HL-60 (cell line): ENCODE measurements at regions not wholly inside any gene's neighbourhood (a gene's known extent, or its start where the extent isn't known, plus 50 kb on each side); places are given as distances from the start of the nearest gene placed in this dataset.

Experiments
- DNase-seq, 2 experiments: peaks; one replicate each; pipeline ENCODE4 v3.0.0-alpha.2; 2010 to 2020; ENCODE audit warnings: low read depth in 1 of 2, low spot score in 1 of 2
- H3K27ac ChIP-seq: fragments of 250-450 bp; sonication (Bioruptor Pico); replicated peaks from 2 replicates; pipeline ENCODE4 v1.5.1; 2020; ENCODE audit warnings: mild to moderate bottlenecking, moderate library complexity
- H3K27me3 ChIP-seq: fragments of 250-450 bp; sonication (Bioruptor Pico); 2 replicates; pipeline ENCODE4 v1.5.1; 2021; ENCODE audit warnings: mild to moderate bottlenecking, moderate library complexity; ENCODE audit not compliant: insufficient read depth, poor library complexity, severe bottlenecking
- H3K4me3 ChIP-seq: replicated peaks from 2 replicates; pipeline ENCODE4 v1.5.1; 2011; ENCODE audit warnings: mild to moderate bottlenecking, control low read depth, low read length; ENCODE audit not compliant: insufficient read depth
- GABPA ChIP-seq: IDR thresholded peaks from 2 replicates; pipeline ENCODE4 v1.6.1; 2012; ENCODE audit warnings: low read depth
- POLR2AphosphoS5 ChIP-seq: IDR thresholded peaks from 2 replicates; pipeline ENCODE4 v1.6.1; 2012; ENCODE audit warnings: low read depth
- SPI1 ChIP-seq: IDR thresholded peaks from 2 replicates; pipeline ENCODE4 v1.6.1; 2012; ENCODE audit warnings: low read depth, mild to moderate bottlenecking, borderline replicate concordance
- TF ChIP-seq, protein P1 (sequence below): IDR thresholded peaks from 2 replicates; pipeline ENCODE4 v1.6.1; 2012; ENCODE audit warnings: low read depth; ENCODE audit not compliant: insufficient replicate concordance
- TF ChIP-seq, protein P2 (sequence below): IDR thresholded peaks from one replicate; pipeline ENCODE4 v1.5.1; 2011; ENCODE audit warnings: low read length, control low read depth, inconsistent platforms; ENCODE audit not compliant: insufficient read depth

DNA sequence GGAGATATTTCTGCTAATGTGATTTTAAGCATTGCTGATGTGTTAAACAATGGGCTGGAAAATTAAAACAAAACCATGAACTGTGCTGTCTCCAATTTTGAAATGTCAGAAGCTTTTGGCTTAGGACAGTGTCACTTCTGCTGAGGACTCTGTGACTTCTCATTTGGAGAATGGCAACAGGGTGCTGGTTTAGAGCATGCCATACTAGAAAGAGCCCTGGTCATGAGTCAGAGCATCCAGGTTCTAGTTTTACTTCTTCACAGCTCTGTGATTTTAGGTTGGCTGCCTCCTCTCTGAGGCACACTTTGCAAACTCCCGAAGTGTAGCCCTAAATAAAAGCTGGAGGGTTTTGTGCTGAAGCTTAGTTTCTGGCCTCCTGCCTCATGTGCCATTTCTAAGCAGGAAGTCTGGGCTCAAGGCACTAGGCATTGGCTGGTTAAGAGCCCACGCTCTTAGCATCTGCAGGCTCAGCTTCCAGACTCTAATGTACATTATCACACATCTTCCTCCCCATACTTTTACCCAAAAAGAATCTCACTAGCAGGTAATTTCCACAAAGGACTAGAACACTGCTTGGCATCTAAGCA, 193.8 kb downstream of the CNTN3 start:
- no peak overlapping the region for H3K27ac ChIP-seq
- H3K27me3 ChIP-seq: no peaks in the 10 kb centered on the region
- TF ChIP-seq GABPA (no peak), POLR2AphosphoS5 (no peak), SPI1 (no peak)
- TF ChIP-seq, protein P1, sequence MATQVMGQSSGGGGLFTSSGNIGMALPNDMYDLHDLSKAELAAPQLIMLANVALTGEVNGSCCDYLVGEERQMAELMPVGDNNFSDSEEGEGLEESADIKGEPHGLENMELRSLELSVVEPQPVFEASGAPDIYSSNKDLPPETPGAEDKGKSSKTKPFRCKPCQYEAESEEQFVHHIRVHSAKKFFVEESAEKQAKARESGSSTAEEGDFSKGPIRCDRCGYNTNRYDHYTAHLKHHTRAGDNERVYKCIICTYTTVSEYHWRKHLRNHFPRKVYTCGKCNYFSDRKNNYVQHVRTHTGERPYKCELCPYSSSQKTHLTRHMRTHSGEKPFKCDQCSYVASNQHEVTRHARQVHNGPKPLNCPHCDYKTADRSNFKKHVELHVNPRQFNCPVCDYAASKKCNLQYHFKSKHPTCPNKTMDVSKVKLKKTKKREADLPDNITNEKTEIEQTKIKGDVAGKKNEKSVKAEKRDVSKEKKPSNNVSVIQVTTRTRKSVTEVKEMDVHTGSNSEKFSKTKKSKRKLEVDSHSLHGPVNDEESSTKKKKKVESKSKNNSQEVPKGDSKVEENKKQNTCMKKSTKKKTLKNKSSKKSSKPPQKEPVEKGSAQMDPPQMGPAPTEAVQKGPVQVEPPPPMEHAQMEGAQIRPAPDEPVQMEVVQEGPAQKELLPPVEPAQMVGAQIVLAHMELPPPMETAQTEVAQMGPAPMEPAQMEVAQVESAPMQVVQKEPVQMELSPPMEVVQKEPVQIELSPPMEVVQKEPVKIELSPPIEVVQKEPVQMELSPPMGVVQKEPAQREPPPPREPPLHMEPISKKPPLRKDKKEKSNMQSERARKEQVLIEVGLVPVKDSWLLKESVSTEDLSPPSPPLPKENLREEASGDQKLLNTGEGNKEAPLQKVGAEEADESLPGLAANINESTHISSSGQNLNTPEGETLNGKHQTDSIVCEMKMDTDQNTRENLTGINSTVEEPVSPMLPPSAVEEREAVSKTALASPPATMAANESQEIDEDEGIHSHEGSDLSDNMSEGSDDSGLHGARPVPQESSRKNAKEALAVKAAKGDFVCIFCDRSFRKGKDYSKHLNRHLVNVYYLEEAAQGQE: no peak
- TF ChIP-seq, protein P2, sequence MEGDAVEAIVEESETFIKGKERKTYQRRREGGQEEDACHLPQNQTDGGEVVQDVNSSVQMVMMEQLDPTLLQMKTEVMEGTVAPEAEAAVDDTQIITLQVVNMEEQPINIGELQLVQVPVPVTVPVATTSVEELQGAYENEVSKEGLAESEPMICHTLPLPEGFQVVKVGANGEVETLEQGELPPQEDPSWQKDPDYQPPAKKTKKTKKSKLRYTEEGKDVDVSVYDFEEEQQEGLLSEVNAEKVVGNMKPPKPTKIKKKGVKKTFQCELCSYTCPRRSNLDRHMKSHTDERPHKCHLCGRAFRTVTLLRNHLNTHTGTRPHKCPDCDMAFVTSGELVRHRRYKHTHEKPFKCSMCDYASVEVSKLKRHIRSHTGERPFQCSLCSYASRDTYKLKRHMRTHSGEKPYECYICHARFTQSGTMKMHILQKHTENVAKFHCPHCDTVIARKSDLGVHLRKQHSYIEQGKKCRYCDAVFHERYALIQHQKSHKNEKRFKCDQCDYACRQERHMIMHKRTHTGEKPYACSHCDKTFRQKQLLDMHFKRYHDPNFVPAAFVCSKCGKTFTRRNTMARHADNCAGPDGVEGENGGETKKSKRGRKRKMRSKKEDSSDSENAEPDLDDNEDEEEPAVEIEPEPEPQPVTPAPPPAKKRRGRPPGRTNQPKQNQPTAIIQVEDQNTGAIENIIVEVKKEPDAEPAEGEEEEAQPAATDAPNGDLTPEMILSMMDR: no peak
- H3K4me3 ChIP-seq: no peak overlapping the region
- DNase-seq: no peak

DNA sequence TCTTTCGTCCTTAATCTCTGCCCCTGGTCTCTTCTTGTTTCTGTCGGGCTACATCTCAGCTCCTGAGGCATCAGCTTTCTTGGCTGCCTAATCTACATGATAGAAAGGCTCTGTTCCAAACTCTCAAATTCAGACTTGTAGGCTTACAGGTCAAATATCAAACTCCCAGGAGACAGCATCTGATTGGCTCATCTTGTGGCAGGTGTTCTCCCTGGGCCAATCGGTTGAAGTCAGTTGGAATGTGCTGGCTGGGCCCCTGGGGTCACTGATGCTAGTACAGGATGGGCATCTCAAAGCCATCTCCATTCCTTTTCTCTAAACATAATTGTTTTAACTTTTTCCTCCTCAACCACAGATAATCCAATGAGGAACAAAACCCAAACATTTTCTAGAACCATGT, 198.7 kb downstream of the CNTN3 start:
- Histone ChIP-seq H3K27me3 (no peaks in the 10 kb centered on the region), H3K4me3 (no peak overlapping the region), H3K27ac (no peak overlapping the region)
- TF ChIP-seq SPI1 (no peak), GABPA (no peak), POLR2AphosphoS5 (no peak)
- TF ChIP-seq, protein P1: no peak
- no peak for DNase-seq

DNA sequence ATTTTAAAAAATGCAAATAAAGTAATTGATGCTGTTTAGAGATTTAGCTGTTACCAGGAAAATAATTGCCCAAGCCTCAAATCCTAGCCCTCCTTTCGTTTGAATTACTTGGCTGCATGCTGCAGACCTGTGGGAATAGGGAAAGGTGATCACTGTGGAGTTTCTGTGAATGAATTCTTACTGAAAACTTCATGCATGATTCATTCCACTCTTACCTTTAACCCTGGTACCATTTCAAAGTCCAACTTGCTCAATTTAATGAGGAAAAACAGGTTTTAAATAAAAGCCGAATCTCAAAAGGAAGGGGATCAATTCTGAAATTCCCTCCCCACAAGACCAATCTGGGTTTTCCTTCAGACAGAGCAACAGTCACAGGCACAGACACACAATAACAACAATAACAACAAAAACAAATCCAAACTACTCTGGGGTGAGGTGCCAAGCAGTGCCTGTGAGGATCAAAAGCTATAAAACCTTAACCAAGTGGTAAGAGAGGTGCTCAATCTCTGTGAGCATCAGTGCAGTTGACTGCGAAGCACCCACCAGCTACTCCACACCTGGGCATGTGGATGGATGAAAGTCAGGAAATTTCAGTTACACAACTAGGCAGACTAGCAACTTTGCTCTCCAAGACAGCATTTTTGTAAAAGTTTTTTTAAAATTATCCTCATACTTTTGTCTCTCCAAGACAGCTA, 200.8 kb downstream of the CNTN3 start:
- TF ChIP-seq SPI1 (no peak), POLR2AphosphoS5 (no peak), GABPA (no peak)
- TF ChIP-seq, protein P2: no peak
- TF ChIP-seq, protein P1: no peak
- Histone ChIP-seq H3K27ac (no peak overlapping the region), H3K27me3 (no peaks in the 10 kb centered on the region), H3K4me3 (no peak overlapping the region)
- no peak for DNase-seq
